GM21367 (cell line): ENCODE measurements at regions not wholly inside any gene's neighbourhood (a gene's known extent, or its start where the extent isn't known, plus 50 kb on each side); places are given as distances from the start of the nearest gene placed in this dataset.

Source experiments
- ATAC-seq: cut with Tn5 transposase; IDR thresholded peaks from one replicate; pipeline ENCODE4 v1.9.1; 2021; ENCODE audit not compliant: unreplicated experiment

DNA sequence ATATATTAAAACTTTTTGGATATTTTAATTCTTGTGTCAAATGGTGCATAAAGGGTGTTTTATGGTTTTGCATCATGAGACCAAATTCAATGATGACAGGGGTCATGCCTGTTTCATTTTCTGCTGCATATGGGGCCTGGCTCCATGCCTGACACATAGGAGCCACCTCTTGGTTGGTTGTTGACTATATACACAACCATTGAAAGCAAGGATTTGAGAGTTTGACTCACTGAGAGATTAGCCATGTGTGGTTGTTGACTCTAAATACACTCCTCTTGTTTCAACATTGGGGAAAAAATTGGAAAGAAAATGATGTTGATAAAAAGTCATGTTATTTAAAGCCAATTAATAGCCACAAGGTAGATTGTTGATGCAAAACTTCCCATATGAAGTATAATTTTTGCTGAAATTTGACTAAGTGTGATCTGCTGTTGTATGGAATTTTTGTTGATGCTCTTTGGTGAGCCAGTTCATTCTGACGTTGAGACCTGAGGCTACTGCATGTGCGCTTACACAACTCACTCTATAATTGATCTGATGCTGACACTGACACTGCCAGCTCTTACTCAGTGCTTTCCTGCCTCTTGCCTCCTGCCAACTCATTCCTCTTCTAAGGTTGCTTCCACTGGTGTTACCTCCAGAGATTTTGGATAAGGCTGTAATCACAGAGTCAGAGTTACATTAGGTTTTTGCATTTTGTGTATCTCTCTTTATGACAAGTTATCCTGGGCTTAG, 446.2 kb upstream of the SLC14A2 start:
- no peak for ATAC-seq

DNA sequence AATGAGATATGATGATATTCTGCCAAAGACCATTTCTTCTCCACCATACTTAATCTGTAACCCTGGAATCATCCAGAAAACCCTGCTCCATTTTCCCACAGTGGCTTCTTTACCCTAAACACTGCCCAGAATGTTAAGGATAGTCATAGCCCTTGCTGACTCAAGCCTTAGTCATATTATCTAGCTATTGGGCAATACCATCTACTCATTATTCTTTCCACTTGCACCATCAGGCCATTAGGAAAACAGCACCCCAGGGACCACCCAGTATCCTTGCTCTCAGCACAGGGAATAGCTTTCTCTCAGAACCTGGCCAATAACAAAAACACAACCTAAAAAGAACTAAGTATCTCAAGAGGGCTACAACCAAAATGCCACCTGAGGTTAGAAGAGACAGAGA, 445.7 kb upstream of the SLC14A2 start:
- no peak for ATAC-seq

DNA sequence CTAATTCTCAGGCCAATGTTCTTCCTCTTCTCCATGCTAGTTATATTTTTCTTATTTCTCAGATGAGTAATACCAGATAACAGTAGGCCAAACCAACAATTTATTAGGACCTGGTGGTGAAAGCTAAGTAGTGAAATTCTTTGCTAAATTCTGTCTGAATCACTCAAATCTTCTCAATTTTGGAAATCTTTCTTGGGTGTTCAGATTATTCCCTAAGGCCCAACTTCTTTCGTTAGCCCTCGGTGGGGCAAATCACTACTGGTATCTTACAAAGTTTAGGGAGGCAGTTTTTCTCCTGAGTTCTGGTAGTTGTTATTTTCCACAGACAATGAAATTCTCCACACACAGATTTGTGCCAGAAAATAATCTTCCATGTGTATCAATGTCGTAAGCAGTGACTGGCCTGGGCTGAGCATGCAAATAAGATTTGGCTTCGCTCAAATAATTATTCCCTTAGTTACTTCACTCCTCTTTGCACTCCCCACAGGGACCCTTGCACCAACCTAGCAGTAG, 443.5 kb upstream of the SLC14A2 start:
- ATAC-seq = no peak

DNA sequence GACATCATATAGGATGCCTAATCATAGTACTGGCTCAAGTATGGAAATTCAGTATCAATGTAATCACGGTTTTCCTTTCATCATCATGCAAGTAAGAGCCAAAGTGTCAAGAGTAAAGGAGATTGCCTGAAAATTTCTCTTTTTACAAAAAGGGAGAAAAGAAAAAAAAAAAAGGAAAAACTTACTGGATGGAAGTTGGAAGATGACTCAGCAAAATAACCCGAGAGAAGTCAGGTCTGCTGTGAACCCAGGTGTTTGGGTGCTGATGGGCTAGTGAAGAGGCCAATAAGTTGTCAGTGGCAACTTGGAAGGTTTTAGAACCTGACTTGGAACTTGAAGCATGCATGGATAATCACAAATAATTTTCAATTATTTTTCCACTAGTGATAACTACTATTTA, 441.9 kb upstream of the SLC14A2 start:
- ATAC-seq = no peak

DNA sequence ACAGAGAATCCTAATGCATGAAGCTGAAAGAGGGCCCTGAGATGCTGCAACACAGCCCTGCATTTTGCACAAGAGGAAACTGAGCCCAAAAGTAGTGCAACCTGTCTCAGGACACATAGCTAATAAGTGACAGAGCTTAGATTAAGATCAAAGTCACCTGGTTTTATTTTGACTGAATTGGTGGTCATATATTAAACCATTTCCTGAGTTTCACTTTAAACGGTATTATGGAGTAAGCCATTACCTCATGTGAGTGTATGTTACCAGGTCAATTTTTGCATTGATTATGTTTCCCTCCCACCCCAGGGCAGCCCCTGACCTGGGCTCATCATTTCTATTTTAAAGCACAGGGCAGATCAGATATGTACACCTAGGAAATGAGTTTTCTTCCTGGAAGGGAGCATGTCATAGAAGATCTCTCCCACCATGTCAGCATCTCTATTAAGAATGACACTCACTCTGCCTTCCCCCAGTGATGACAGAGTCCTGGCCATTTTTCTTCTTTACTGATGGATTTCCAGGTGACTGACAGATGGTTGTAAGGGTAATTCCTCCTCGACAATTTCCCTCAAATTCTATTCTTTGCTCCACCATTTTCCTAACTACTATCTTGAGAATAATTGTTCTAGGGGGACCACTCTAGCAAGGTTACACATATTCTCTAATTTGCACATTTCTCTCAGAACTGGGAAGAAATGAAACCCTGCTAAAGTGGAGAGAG, 441.3 kb upstream of the SLC14A2 start:
- ATAC-seq = no peak

DNA sequence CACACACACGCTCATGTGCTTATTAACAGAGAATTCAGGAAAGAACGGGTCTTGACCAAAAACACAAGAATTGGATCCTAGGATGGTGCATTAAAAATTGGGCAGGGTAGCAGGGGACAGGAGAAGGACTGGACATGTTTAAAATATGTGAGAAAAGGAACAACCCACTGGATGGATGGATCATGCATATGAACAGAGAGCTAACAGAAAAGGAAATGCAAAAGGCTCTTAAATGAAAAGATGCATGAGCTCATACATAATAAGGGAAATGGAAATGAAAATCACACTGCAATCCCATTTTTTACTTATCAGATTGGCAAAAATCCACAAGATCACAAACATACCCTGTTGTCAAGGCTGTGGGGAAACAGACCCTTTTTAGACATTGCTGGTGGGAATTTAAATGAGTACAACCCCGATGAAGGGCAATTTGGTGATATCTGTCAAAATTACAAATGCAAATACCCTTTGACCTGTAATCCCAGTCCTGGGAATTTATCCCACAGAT, 440.6 kb upstream of the SLC14A2 start:
- ATAC-seq = no peak

DNA sequence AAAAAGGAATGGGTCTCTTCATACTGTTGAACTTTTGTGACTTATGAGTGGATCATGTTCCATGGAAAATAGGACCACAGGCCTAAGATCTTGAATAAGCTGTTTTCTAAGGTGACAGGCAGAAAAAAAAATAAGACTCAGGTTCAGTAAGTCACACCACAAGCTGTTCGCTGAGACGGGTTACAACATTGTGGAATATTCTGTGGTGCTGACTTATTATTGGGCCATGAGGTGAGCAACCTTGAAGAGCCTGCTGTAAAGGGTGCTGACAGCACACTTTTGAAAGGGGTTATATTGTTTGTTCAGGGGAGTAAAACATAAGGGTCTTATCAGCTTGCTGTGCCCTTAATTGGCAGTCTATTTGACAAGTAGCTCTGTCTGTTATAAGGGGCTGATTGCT, 439.8 kb upstream of the SLC14A2 start:
- ATAC-seq = no peak

DNA sequence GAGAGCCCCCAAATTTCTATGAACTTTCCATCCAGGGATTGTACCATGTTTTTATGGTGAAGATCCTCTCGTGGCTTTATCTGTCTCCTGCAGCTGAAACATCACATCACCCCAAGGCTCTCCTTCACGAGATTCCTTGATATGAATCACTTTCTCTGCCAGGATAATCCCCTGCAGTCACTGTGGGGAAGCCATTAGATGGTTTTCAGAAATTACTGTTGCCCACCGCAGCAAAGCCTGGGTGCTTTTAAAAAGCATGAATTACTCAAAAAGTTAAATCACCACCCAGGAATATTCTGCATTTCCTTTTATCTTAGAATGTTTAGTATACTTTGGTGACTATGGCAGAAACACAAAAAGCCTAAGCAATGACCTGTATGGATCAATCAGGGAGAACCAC, 428.4 kb upstream of the SLC14A2 start:
- no peak for ATAC-seq

DNA sequence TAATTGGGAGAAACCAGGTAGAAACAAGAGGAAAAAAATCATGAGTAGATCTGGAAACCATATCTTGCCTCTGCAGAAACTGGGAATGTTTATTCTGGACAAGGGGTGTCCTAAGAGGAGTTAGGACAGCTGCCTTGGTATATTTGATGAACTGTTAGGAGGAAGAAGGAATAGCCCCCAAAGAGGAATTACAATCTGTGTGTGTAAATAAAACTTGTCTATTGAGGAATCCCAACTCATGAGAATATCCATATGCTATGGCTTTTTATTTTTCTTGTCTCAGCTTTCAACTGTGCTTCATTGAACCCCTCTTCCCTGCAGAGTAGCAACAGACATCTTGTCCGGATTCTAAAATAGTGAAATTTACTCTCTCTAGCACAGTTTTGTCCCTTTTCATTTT, 423.5 kb upstream of the SLC14A2 start:
- no peak for ATAC-seq

DNA sequence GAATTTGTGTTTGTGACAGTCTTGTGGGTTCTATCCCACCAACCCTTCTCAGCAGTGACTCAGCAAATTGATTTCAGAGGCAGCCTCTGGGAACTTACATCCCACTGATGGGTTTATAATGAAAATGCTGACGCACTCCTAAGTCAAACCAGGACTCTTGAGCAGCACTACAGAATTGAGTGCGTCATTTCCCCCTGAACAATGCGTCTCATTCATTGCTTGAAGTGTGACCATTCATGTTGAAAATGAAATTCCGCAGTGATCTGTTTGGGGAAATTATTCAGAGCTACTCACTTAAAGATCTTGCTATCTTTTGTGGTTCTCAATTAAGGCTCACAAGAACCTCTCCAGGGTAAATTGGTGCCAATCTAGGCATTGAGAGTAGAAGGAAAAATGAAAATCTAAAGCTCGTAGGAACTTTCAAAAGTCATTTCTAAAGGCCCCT, 417.7 kb upstream of the SLC14A2 start:
- peak; percentile 96 for ATAC-seq

DNA sequence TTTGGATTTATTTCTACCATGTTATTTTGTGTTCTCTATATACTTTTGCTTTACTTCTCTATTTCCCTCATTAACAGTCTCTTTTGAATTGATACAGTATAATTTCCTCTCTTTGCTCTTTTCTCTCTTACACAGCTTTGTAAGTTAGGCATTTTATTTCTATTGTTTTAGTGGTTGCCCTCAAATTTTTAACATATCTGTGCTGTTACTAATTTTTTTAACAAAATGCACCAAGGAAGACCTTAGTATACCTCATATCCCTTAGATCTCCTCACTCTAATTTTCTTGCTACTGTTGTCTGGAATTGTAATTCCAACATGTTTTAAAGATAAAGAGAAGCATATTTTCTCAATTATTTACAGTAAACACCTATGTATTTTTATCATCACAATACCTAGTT, 416.8 kb upstream of the SLC14A2 start:
- no peak for ATAC-seq

DNA sequence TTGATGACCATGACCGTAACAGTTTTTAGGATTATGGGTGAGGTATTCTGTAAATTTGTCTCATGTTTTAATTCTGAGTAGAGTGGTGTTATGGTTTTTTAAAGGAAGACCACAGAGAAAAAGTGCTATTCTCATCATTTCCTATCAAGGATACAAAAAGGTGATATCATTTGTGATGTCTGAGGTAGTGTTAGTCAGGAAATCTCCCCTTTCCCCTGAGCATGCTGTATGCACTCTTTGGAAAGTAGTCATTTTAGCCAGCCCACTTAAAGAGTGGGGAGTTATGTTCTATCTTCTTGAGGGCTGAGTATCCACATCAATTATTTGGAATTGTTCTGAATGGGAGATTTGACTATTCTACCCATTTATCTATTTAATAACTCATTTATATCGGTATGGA, 414.2 kb upstream of the SLC14A2 start:
- no peak for ATAC-seq

DNA sequence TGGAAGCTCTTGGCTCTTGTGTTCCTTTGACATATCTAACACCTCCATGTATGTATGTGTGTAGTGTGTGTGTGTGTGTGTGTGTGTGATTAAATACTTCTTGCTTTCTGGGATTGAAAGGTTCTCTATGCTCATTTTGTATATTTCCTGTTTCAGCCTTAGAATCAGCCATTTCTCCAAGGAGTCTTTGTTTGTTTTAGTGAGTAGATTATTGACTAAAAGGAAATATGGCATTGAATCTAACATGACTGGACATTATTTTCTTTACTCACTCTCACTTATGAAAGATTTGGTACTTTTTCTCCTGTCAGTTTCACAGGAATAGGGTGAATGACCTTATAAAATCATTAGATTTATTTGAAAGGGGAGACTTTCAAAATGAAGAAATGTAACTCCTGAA, 413.8 kb upstream of the SLC14A2 start:
- no peak for ATAC-seq

DNA sequence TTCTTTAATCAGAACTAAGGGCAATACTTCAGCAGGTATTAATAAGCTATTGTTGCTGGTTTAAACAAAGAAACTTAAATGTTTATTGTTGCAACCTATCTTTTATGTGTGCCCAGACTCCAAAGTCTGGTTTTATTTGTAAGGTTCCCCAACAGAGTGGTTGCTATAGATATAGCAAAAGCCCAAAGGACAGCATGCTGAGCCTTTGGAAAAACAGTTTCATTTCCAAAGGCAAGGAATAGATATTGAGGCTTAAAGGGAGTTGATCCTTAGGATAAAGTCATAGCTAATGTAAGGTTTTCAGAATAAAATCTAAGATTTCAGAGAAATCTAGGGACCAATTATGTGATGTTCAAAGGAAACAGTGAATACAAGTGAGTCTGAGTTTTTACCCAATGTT, 413.2 kb upstream of the SLC14A2 start:
- ATAC-seq = no peak

DNA sequence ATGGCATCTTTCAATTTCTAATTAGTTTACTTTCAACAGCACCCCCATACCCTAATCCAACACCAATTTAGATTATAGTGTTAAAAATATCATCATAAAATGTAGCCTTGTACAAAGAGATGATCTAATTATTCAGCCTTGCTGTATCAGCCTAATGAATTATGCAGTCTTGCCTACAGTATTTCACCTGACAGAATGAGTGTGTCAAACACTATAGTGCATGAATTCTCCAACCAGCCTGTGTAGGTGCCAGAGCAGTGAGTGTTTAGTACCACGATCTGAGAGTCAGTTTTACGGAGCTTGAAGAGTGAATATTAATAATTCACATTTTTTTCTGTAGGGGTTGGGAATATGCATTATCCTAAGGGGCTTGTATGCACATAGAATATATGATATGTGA, 411.6 kb upstream of the SLC14A2 start:
- ATAC-seq = no peak

DNA sequence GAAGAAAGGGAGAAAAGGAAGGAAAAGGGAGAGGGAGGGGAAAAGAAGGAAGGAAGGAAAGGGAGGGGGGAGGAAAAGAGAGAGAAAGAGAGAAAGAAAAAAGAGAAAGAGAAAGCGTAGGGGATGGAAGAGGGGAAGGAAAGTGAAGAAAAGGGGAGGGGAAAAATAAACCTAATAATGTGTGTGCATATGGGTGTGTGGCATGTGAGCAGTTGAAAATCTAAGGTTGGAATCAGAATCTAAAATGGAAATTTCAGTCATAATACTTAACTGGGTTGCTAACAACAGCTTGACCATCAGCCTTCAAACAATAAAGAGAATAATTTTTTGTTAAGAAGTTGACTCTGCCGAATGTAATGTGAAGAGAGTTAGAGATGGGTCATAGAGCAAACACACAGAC, 407.9 kb upstream of the SLC14A2 start:
- ATAC-seq = no peak

DNA sequence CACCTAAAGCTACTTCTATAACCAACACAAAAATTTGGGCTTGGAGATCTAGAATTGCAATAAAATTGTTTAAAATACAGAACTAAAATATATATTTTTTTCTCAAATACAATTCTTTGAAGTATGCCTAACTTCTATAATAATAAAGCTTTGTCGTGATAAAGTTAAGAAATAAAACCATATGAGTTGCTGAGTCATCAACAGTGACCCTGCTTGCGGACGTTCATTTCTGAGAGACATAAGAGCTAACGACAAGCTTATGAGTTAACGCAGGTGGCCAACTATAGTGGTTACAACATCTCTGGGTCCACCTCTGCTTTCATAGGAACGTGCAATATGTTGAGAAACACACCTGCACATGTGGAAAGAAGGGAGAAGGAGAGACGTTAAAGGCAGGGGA, 407.1 kb upstream of the SLC14A2 start:
- ATAC-seq = no peak

DNA sequence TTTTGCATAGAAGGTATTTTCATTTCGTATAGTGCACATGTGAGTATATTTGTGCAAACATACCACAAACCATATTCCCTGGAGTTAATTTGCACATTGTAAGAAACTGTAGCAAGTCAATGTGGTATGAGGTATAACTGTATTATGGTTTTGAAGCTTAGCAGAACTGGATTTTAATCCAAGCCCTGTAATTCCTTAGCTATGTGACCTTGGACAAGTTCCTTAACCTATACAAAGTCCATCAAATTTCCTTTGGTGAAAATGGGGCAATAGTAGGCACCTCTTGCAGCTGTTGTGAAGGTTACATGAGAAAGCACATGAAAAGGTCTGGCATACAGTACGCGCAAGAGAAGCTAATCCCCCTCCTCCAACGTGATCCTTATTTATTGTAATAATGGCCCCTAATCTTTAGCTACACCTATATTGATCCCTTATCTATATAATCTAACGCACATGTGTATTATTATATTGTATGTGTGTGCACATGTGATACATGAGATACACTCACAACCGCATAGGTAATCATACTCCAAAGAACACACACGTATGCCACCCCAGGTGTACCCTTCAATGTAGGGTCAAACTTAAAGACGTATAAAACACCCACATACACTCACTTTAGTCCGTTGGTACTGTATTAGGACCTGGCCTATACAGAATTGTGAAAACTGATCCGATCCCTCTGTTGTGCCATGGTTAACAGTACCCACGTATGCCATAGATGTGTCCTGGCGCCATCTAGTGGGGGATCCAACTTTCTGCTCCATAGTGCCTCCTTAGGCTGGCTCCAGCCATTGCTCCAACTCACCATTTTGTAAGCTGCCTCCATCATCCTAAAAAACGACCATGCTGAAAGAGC, 402.9 kb upstream of the SLC14A2 start:
- peak; percentile 100 for ATAC-seq

DNA sequence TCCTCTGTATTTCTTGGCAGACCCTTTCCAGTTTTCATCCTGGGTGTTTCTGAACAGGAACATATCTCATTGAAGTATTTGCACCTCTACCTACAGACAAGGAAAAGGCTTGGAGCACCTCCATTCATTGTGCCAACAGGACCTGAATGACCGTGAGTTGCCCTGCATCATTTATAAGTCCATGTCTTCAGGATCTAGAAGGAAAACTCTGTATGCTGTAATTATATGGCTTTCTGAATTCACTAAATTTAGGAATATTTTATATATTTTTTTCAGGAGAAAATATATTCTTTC, 402.3 kb upstream of the SLC14A2 start:
- ATAC-seq = no peak

DNA sequence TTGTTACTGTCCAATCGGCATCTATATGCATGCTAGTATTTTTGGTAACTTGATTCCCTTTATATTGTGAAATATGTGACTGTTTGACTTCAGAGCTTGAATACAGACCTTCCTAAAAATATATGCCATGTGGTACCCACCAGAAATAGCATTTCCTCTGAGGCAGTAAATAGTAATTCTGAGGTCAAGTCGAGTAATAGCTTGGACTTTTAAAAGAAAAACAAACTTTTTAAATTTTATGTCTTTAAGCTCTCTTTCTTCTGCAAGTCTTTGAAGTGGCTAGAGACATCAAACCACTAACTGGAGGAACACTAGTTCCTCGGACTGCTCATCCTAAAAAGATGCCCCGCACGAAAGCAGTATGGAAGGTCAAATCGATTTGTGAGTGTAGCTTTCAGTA, 396.8 kb upstream of the SLC14A2 start:
- no peak for ATAC-seq

DNA sequence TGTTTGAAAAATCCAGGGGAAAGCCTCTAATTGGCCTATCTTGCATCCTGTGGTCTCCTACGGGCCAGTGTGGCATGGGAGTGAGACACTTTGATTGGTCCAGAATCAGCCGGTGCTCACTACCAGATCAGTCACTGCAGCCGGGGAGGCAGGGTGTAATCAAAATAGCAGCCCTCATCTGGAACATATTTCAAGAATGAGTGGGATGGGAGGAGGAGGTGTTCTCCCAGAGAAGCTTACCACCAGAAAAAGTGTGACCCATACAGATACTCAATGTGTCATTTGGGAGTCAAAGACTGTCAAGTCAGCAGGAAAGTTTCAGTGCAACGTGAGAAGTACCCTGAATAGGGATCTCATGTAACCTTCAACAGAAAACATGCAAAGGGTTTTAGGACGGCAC, 393.9 kb upstream of the SLC14A2 start:
- no peak for ATAC-seq

DNA sequence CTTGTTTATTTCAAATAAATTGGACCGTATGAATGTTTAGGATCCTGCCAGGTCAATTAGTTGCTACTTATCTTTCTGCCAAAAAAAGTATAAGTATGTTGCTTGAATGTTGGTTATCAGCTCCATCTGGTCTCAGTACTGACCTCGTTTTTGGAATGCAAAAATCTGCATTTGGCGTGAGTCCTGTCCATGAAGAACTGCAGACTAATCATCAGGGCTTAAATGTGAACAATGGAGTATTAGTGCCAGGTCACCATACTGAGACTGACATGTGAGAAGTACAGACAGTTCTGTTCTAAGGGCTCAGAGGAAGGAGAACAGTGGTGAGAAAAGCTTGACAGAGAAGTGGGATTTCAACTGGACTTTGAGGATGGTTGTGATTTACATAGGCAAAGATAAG, 393.1 kb upstream of the SLC14A2 start:
- no peak for ATAC-seq
